ENCODE measurements at regions not wholly inside any gene's neighbourhood (a gene's known extent, or its start where the extent isn't known, plus 50 kb on each side); places are given as distances from the start of the nearest gene placed in this dataset.

- DNase-seq, result no peak
- H3K4me3 Mint-ChIP-seq, result no peak overlapping the region
- H3K9me3 Mint-ChIP-seq, result peaks cover 0 to 6% (median 0%) of the 10 kb centered on the region in 7 donors
- Histone ChIP-seq H3K4me3 (replicated peaks in 1 of 3; ENCODE audit: low read depth in 2 of 3, low read length in 3 of 3) (no peak overlapping the region), H4K20me1 (ENCODE audit: insufficient read depth, low read length) (no peaks in the 10 kb centered on the region), H3K36me3 (replicated peaks in 1 of 2; ENCODE audit: control insufficient read depth in 1 of 2, insufficient read depth in 2 of 2, low read length in 2 of 2) (no peaks in the 10 kb centered on the region), H3K4me1 (ENCODE audit: control insufficient read depth in 1 of 2, insufficient read depth in 2 of 2, low read length in 2 of 2) (no peaks in the 10 kb centered on the region), H3K79me2 (ENCODE audit: insufficient read depth, low read length) (no peaks in the 10 kb centered on the region), H3K27me3 (ENCODE audit: control insufficient read depth in 2 of 2, insufficient read depth in 2 of 2, low read length in 2 of 2) (no peaks in the 10 kb centered on the region), H3K9ac (ENCODE audit: insufficient read depth, low read length, poor library complexity, severe bottlenecking) (no peak overlapping the region), H3K4me2 (replicated peaks; ENCODE audit: extremely low read depth, low read length, poor library complexity, severe bottlenecking) (no peak overlapping the region), H3K9me3 (replicated peaks in 1 of 2; ENCODE audit: control insufficient read depth in 1 of 2, insufficient read depth in 1 of 2, low read length in 2 of 2) (no peaks in the 10 kb centered on the region), H2AFZ (ENCODE audit: insufficient read depth, low read depth, low read length, poor library complexity, severe bottlenecking) (no peak overlapping the region), H3K27ac (ENCODE audit: low read depth in 1 of 2, low read length in 2 of 2) (no peak overlapping the region)
- H3K4me1 Mint-ChIP-seq, result no peaks in the 10 kb centered on the region
- no peak overlapping the region for H3K27ac Mint-ChIP-seq
- intact Hi-C loops (cut with micrococcal nuclease), result no loop called here
- 96% methylated on average over 3 of the region's 7 CpGs for WGBS (ENCODE audit: insufficient coverage)
- peaks cover 0 to 2% (median 0%) of the 10 kb centered on the region in 3 donors for H3K27me3 Mint-ChIP-seq (ENCODE audit: low read depth in 3 of 3)
- TF ChIP-seq CTCF (IDR thresholded peaks at IDR 0.05), result no peak
- no peaks in the 10 kb centered on the region for H3K36me3 Mint-ChIP-seq
Measured at GRCh38 chr14:39857376-39858055, 425.3 kb upstream of the FBXO33 start.

- Histone ChIP-seq H3K27ac (ENCODE audit: low read depth in 1 of 2, low read length in 2 of 2) (no peak overlapping the region), H3K4me2 (replicated peaks; ENCODE audit: extremely low read depth, low read length, poor library complexity, severe bottlenecking) (no peak overlapping the region), H3K27me3 (ENCODE audit: control insufficient read depth in 2 of 2, insufficient read depth in 2 of 2, low read length in 2 of 2) (no peaks in the 10 kb centered on the region), H2AFZ (ENCODE audit: insufficient read depth, low read depth, low read length, poor library complexity, severe bottlenecking) (no peak overlapping the region), H3K79me2 (ENCODE audit: insufficient read depth, low read length) (no peaks in the 10 kb centered on the region), H3K9me3 (replicated peaks in 1 of 2; ENCODE audit: control insufficient read depth in 1 of 2, insufficient read depth in 1 of 2, low read length in 2 of 2) (no peaks in the 10 kb centered on the region), H4K20me1 (ENCODE audit: insufficient read depth, low read length) (no peaks in the 10 kb centered on the region), H3K4me3 (replicated peaks in 1 of 3; ENCODE audit: low read depth in 2 of 3, low read length in 3 of 3) (no peak overlapping the region), H3K4me1 (ENCODE audit: control insufficient read depth in 1 of 2, insufficient read depth in 2 of 2, low read length in 2 of 2) (no peaks in the 10 kb centered on the region), H3K9ac (ENCODE audit: insufficient read depth, low read length, poor library complexity, severe bottlenecking) (no peak overlapping the region), H3K36me3 (replicated peaks in 1 of 2; ENCODE audit: control insufficient read depth in 1 of 2, insufficient read depth in 2 of 2, low read length in 2 of 2) (no peaks in the 10 kb centered on the region)
- DNase-seq, result no peak
- no CpG with 5 or more reads among the region's 1 CpG for WGBS (ENCODE audit: insufficient coverage)
- TF ChIP-seq CTCF (IDR thresholded peaks at IDR 0.05), result no peak
- Mint-ChIP-seq H3K9me3 (peaks cover 0 to 2% (median 0%) of the 10 kb centered on the region in 7 donors), H3K4me1 (no peaks in the 10 kb centered on the region), H3K36me3 (no peaks in the 10 kb centered on the region), H3K27ac (no peak overlapping the region), H3K27me3 (ENCODE audit: low read depth in 3 of 3) (no peaks in the 10 kb centered on the region), H3K4me3 (no peak overlapping the region)
- intact Hi-C loops (cut with micrococcal nuclease), result no loop called here
Measured at GRCh38 chr14:39853441-39853840, 421.2 kb upstream of the FBXO33 start.
